ENCODE measurements at regions not wholly inside any gene's neighbourhood (a gene's known extent, or its start where the extent isn't known, plus 50 kb on each side); places are given as distances from the start of the nearest gene placed in this dataset.

GRCh38 chr1:90200646-90201205, 205.8 kb downstream of the ZNF326 start:
- intact Hi-C loops (cut with DNase I) = no loop called here
- H3K27ac ChIP-seq = no peak overlapping the region
- H3K4me3 ChIP-seq = no peak overlapping the region
- no peaks in the 10 kb centered on the region for H3K4me1 ChIP-seq
- H3K27me3 ChIP-seq = peaks cover 0 to 8% (median 0%) of the 10 kb centered on the region in 3 donors
- no peak for DNase-seq
- TF ChIP-seq POLR2A (IDR thresholded peaks at IDR 0.05) (no peak), POLR2AphosphoS5 (IDR thresholded peaks at IDR 0.05) (no peak), CTCF (IDR thresholded peaks at IDR 0.05) (no peak), EP300 (IDR thresholded peaks at IDR 0.05) (no peak)
- no peaks in the 10 kb centered on the region for H3K36me3 ChIP-seq
- no peaks in the 10 kb centered on the region for H3K9me3 ChIP-seq
- 63 to 80% methylated on average over 5 of the region's 5 CpGs for WGBS, 2 donors

GRCh38 chr1:90198616-90199332, 203.9 kb downstream of the ZNF326 start:
- H3K27ac ChIP-seq = no peak overlapping the region
- 17 to 47% methylated on average over 13 of the region's 13 CpGs for WGBS, 2 donors
- H3K9me3 ChIP-seq = no peaks in the 10 kb centered on the region
- no peaks in the 10 kb centered on the region for H3K36me3 ChIP-seq
- H3K4me3 ChIP-seq = no peak overlapping the region
- intact Hi-C loops (cut with DNase I) = no loop called here
- H3K27me3 ChIP-seq = peaks cover 0 to 8% (median 0%) of the 10 kb centered on the region in 3 donors
- H3K4me1 ChIP-seq = no peaks in the 10 kb centered on the region
- TF ChIP-seq EP300 (IDR thresholded peaks at IDR 0.05) (no peak), CTCF (IDR thresholded peaks at IDR 0.05) (no peak), POLR2AphosphoS5 (IDR thresholded peaks at IDR 0.05) (no peak), POLR2A (IDR thresholded peaks at IDR 0.05) (no peak)
- no peak for DNase-seq

- Histone ChIP-seq H3K4me3 (no peak overlapping the region), H3K27ac (no peak overlapping the region), H3K36me3 (no peaks in the 10 kb centered on the region), H3K4me1 (no peaks in the 10 kb centered on the region), H3K27me3 (peaks cover 0 to 3% (median 0%) of the 10 kb centered on the region in 3 donors), H3K9me3 (no peaks in the 10 kb centered on the region)
- 76 to 91% methylated on average over 6 of the region's 6 CpGs for WGBS, 2 donors
- intact Hi-C loops (cut with DNase I) = no loop called here
- TF ChIP-seq POLR2AphosphoS5 (IDR thresholded peaks at IDR 0.05) (no peak), CTCF (IDR thresholded peaks at IDR 0.05) (no peak), POLR2A (IDR thresholded peaks at IDR 0.05) (no peak), EP300 (IDR thresholded peaks at IDR 0.05) (no peak)
- DNase-seq = no peak
These were observed 198.2 kb downstream of the ZNF326 start for GRCh38 chr1:90193116-90193515.

- Histone ChIP-seq H3K4me1 (no peaks in the 10 kb centered on the region), H3K36me3 (no peaks in the 10 kb centered on the region), H3K4me3 (no peak overlapping the region), H3K27ac (no peak overlapping the region), H3K9me3 (no peaks in the 10 kb centered on the region), H3K27me3 (peaks cover 0 to 2% (median 0%) of the 10 kb centered on the region in 3 donors)
- intact Hi-C loops (cut with DNase I) = no loop called here
- TF ChIP-seq EP300 (IDR thresholded peaks at IDR 0.05) (no peak), CTCF (IDR thresholded peaks at IDR 0.05) (no peak), POLR2A (IDR thresholded peaks at IDR 0.05) (no peak), POLR2AphosphoS5 (IDR thresholded peaks at IDR 0.05) (no peak)
- no peak for DNase-seq
- 90 to 91% methylated on average over 2 of the region's 2 CpGs for WGBS, 2 donors
These were observed 197.5 kb downstream of the ZNF326 start for GRCh38 chr1:90192408-90192807.

Measured in sigmoid colon (tissue), 6 donors.